ENCODE measurements at regions not wholly inside any gene's neighbourhood (a gene's known extent, or its start where the extent isn't known, plus 50 kb on each side); places are given as distances from the start of the nearest gene placed in this dataset.

GRCh38 chr5:52668139-52668538, 119.6 kb upstream of the ITGA1 start:
- Histone ChIP-seq H2AK5ac (ENCODE audit: low read depth, low read length) (no peak overlapping the region), H3K79me1 (ENCODE audit: low read depth, low read length) (no peaks in the 10 kb centered on the region), H2BK20ac (ENCODE audit: low read length) (no peak overlapping the region), H2AFZ (ENCODE audit: low read length) (0 out of 2 replicates have a peak overlapping the region, but pooled peaks have one; percentile 71), H4K8ac (ENCODE audit: extremely low read depth, insufficient read depth, low read length) (no peak overlapping the region), H2BK15ac (ENCODE audit: low read length) (no peak overlapping the region), H3K23me2 (ENCODE audit: low read depth, low read length) (no peaks in the 10 kb centered on the region), H3K9me3 (ENCODE audit: insufficient read depth in 2 of 2, low read depth in 1 of 2, low read length in 1 of 2) (no peaks in the 10 kb centered on the region; a peak in 1 of 4 replicates), H3K79me2 (ENCODE audit: control insufficient read depth in 1 of 2, insufficient read depth in 2 of 2, low read length in 2 of 2) (no peaks in the 10 kb centered on the region), H3K56ac (replicated peaks; ENCODE audit: insufficient read length, low read depth, low read length) (no peak overlapping the region), H3K27me3 (replicated peaks in 1 of 4; ENCODE audit: control insufficient read depth in 3 of 4, extremely low read depth in 1 of 4, insufficient read depth in 3 of 4, low read length in 3 of 4) (no peaks in the 10 kb centered on the region), H4K5ac (ENCODE audit: insufficient read length, low read depth, low read length) (no peak overlapping the region), H3K4me1 (replicated peaks in 1 of 4; ENCODE audit: control insufficient read depth in 3 of 4, insufficient read depth in 4 of 4, low read length in 3 of 4) (no peaks in the 10 kb centered on the region), H3K27ac (ENCODE audit: low read depth, low read length) (no peak overlapping the region), H3K4me3 (ENCODE audit: extremely low read depth in 1 of 4, insufficient read depth in 2 of 4, low read depth in 3 of 4, low read length in 4 of 4) (no peak overlapping the region), H4K91ac (replicated peaks; ENCODE audit: insufficient read length, low read length) (no peak overlapping the region), H3K14ac (ENCODE audit: insufficient read length) (no peak overlapping the region), H2BK120ac (replicated peaks; ENCODE audit: low read depth, low read length) (no peak overlapping the region), H3K4me2 (ENCODE audit: insufficient read depth in 1 of 2, low read depth in 2 of 2, low read length in 2 of 2) (no peak overlapping the region), H2BK12ac (ENCODE audit: low read depth, low read length) (no peak overlapping the region), H2BK5ac (ENCODE audit: low read depth, low read length) (no peak overlapping the region), H3K18ac (ENCODE audit: extremely low read depth, low read length) (no peak overlapping the region), H3K36me3 (ENCODE audit: control insufficient read depth in 2 of 4, insufficient read depth in 4 of 4, low read length in 3 of 4) (no peaks in the 10 kb centered on the region), H3K4ac (replicated peaks; ENCODE audit: insufficient read length, low read depth, low read length) (no peak overlapping the region), H3K9ac (replicated peaks in 1 of 4; ENCODE audit: extremely low read depth in 1 of 4, low read depth in 3 of 4, low read length in 3 of 4) (no peak overlapping the region), H3K23ac (ENCODE audit: insufficient read length) (no peak overlapping the region), H4K20me1 (replicated peaks in 1 of 2; ENCODE audit: control insufficient read depth in 1 of 2, insufficient read depth in 2 of 2, low read length in 2 of 2) (no peaks in the 10 kb centered on the region)
- POLR2A ChIA-PET (ENCODE audit: partially characterized antibody) = no interaction called here
- DNase-seq (ENCODE audit: low read depth in 1 of 2, low spot score in 2 of 2) (no peak), FAIRE-seq (no peak)
- WGBS, 2 experiments (ENCODE audit: extremely low coverage in 1 of 2, insufficient coverage in 1 of 2, insufficient read length in 1 of 2, insufficient replicate concordance in 2 of 2, low coverage in 1 of 2, low lambda C conversion rate in 2 of 2, missing lambda C conversion rate in 1 of 2) = 90% methylated on average over 3 of the region's 3 CpGs; no CpG with 5 or more reads in 1 of the 2 experiments
- CTCF ChIA-PET (ENCODE audit: partially characterized antibody) = no interaction called here
- TF ChIP-seq ZNF274 (IDR thresholded peaks at IDR 0.05; ENCODE audit: borderline replicate concordance, extremely low read depth, low read length) (no peak), GTF2F1 (IDR thresholded peaks at IDR 0.05; ENCODE audit: borderline replicate concordance, low read depth, low read length) (no peak)

Data from H1 (cell line).